K562 (cell line): ENCODE measurements at regions not wholly inside any gene's neighbourhood (a gene's known extent, or its start where the extent isn't known, plus 50 kb on each side); places are given as distances from the start of the nearest gene placed in this dataset.

Experiments used
- ATAC-seq: fragments of 200-7000 bp; cut with Tn5 transposase; 3 replicates; pipeline ENCODE4 v1.9.1; 2020; ENCODE audit warnings: moderate library complexity
- BruUV-seq: library from RNA; stranded (reverse); fragments of 400-500 nt; replicated peaks from 2 replicates; lab custom pipeline; 2021; lab: Mats Ljungman, UMichigan
- CTCF ChIA-PET: fragments of 300-600 bp; formaldehyde crosslinking; extraction: SDS; loops from one replicate; lab custom pipeline; 2021; ENCODE audit warnings: low intra/inter-chr PET ratio; lab: Yijun Ruan, JAX
- POLR2A ChIA-PET: fragments of 300-600, 350-650 bp; sonication (Branson Sonifier 250); formaldehyde crosslinking; extraction: SDS; loops from one replicate; lab custom pipeline; 2021; ENCODE audit warnings: antibody characterized with exemption, inconsistent platforms; lab: Yijun Ruan, JAX
- DNase-seq, 4 experiments: peaks; one replicate each; pipeline versions ENCODE4 v3.0.0 to v3.0.0-alpha.2; 2011 to 2018; ENCODE audit warnings: low spot score in 3 of 4, mixed read lengths in 3 of 4; ENCODE audit errors: extremely low read depth in 1 of 4
- FAIRE-seq: peaks from 2 replicates; lab custom pipeline; 2011; peaks lifted over from hg19 to GRCh38; lab: Jason Lieb, UNC
- H2AFZ ChIP-seq: 2 replicates; pipeline ENCODE4 v1.6.0; 2011; ENCODE audit warnings: low read depth, low read length, control low read depth, inconsistent platforms
- H3K27ac ChIP-seq: fragments of 200-600 bp; 3 replicates; pipeline ENCODE4 v1.8.0; 2011; ENCODE audit warnings: low read depth, mild to moderate bottlenecking, control low read depth, inconsistent platforms, low read length, moderate library complexity, mixed read lengths; ENCODE audit errors: extremely low read depth
- H3K27me3 ChIP-seq, 2 experiments: fragments of 300-600 bp in 1 of 2; 2 replicates in 1 of 2; 3 replicates in 1 of 2; pipeline versions ENCODE4 v1.6.0 to v1.8.0; 2011; ENCODE audit warnings: inconsistent platforms in 2 of 2, low read length in 2 of 2, mild to moderate bottlenecking in 1 of 2, mixed read lengths in 1 of 2, moderate library complexity in 1 of 2; ENCODE audit not compliant: control insufficient read depth in 2 of 2, insufficient read depth in 2 of 2
- H3K36me3 ChIP-seq: fragments of 300-600 bp; 3 replicates; pipeline ENCODE4 v1.8.0; 2011; ENCODE audit warnings: mild to moderate bottlenecking, low read length, inconsistent platforms; ENCODE audit not compliant: control insufficient read depth, insufficient read depth
- H3K4me1 ChIP-seq, 2 experiments: fragments of 200-600 bp in 1 of 2; replicated peaks in 1 of 2; 2 replicates in 1 of 2; 3 replicates in 1 of 2; pipeline versions ENCODE4 v1.5.1 to v1.8.0; 2011; ENCODE audit warnings: inconsistent platforms in 2 of 2, low read length in 2 of 2, mild to moderate bottlenecking in 1 of 2, mixed read lengths in 1 of 2, moderate library complexity in 1 of 2; ENCODE audit not compliant: control insufficient read depth in 2 of 2, insufficient read depth in 2 of 2
- H3K4me2 ChIP-seq: 2 replicates; pipeline ENCODE4 v1.6.1; 2011; ENCODE audit warnings: low read length, control low read depth, inconsistent platforms, mixed read lengths; ENCODE audit not compliant: insufficient read depth
- H3K4me3 ChIP-seq: fragments of 200-600 bp; sonication (generic), shearing (Covaris generic); 2 replicates; pipeline ENCODE4 v1.5.1; 2016; ENCODE audit warnings: control low read depth, inconsistent platforms
- H3K79me2 ChIP-seq: fragments of 200-600 bp; 3 replicates; pipeline ENCODE4 v1.8.0; 2011; ENCODE audit warnings: low read length, inconsistent platforms; ENCODE audit not compliant: control insufficient read depth, insufficient read depth
- H3K9ac ChIP-seq, 2 experiments: 2 replicates each; pipeline versions ENCODE4 v1.6.0 to v1.6.1; 2011; ENCODE audit warnings: low read depth in 2 of 2, low read length in 2 of 2, control low read depth in 1 of 2, inconsistent platforms in 1 of 2, mild to moderate bottlenecking in 1 of 2, mixed read lengths in 1 of 2; ENCODE audit not compliant: insufficient read depth in 1 of 2
- H3K9me1 ChIP-seq: one replicate; pipeline ENCODE4 v1.6.0; 2011; ENCODE audit warnings: inconsistent platforms, mild to moderate bottlenecking, low read length, moderate library complexity; ENCODE audit not compliant: control insufficient read depth, insufficient read depth
- H3K9me3 ChIP-seq: replicated peaks from 2 replicates; pipeline ENCODE4 v1.5.1; 2011; ENCODE audit warnings: low read depth, low read length, inconsistent platforms; ENCODE audit not compliant: control insufficient read depth, insufficient read depth
- H4K20me1 ChIP-seq: replicated peaks from 2 replicates; pipeline ENCODE4 v1.6.1; 2011; ENCODE audit warnings: low read length, inconsistent platforms, mixed read lengths; ENCODE audit not compliant: control insufficient read depth, insufficient read depth
- CAMTA2 ChIP-seq: fragments of 250-450 bp; sonication (Bioruptor Pico); conservative IDR thresholded peaks from 2 replicates; pipeline ENCODE4 v1.5.1; 2022
- HMBOX1 ChIP-seq: sonication (generic); IDR thresholded peaks from 2 replicates; pipeline ENCODE4 v1.6.1; 2016
- POLR2AphosphoS2 ChIP-seq: IDR thresholded peaks from 2 replicates; pipeline ENCODE4 v1.6.1; 2012; ENCODE audit warnings: low read length, improper control_type of control experiment
- RNF219 ChIP-seq: fragments of 250-450 bp; sonication (Bioruptor Pico); IDR thresholded peaks from 2 replicates; pipeline ENCODE4 v1.5.0; 2022; ENCODE audit warnings: mild to moderate bottlenecking
- TBP ChIP-seq: optimal IDR thresholded peaks from 2 replicates; pipeline ENCODE3; 2011; ENCODE audit warnings: low read depth, low read length, improper control_type of control experiment
- TCF15 ChIP-seq: fragments of 250-450 bp; sonication (Bioruptor Pico); IDR thresholded peaks from 2 replicates; pipeline ENCODE4 v1.8.0; 2022; ENCODE audit warnings: moderate library complexity, mild to moderate bottlenecking, inconsistent platforms
- ZBTB12 ChIP-seq: fragments of 250-450 bp; sonication (Bioruptor Pico); IDR thresholded peaks from 2 replicates; pipeline ENCODE4 v1.4.0; 2020
- ZNF121 ChIP-seq: sonication (generic); formaldehyde crosslinking; conservative IDR thresholded peaks from 2 replicates; pipeline ENCODE4 v1.8.0; 2022; ENCODE audit warnings: missing genetic modification reagents
- ZNF146 ChIP-seq: IDR thresholded peaks from one replicate; pipeline ENCODE4 v1.6.1; 2018; ENCODE audit warnings: missing compliant biosample characterization; ENCODE audit not compliant: unreplicated experiment
- ZNF551 ChIP-seq: fragments of 250-450 bp; sonication (Bioruptor Pico); IDR thresholded peaks from 2 replicates; pipeline ENCODE4 v1.5.0; 2021; ENCODE audit warnings: mild to moderate bottlenecking, moderate library complexity
- ZNF740 ChIP-seq, 3 experiments: fragments of 200-800 bp in 1 of 3; sonication (Bioruptor generic) in 1 of 3; sonication (generic) in 1 of 3; formaldehyde crosslinking in 1 of 3; IDR thresholded peaks; 2 replicates each; pipeline versions ENCODE4 v1.6.1 to v1.8.0; 2016 to 2022; ENCODE audit warnings: mild to moderate bottlenecking in 2 of 3, missing compliant biosample characterization in 2 of 3, missing genetic modification characterization in 2 of 3, missing genetic modification reagents in 1 of 3
- WGBS: fragments of 100-300 bp; shearing (Covaris generic); methylation state at CpG from one replicate; pipeline ENCODE4 v1.1.6; 2016; ENCODE audit warnings: low coverage, mixed read lengths; ENCODE audit not compliant: insufficient coverage; ENCODE audit errors: missing lambda C conversion rate; 5-methylcytosine and 5-hydroxymethylcytosine counted together
- in situ Hi-C: fragments of 300-500 bp; cut with MboI; formaldehyde crosslinking; loops from 4 replicates; pipeline ENCODE4 v1.15.0; 2018; ENCODE audit warnings: inconsistent platforms, mixed read lengths
- intact Hi-C: fragments of 100-400 bp; cut with micrococcal nuclease; formaldehyde crosslinking; loops from 2 replicates; pipeline ENCODE4 v1.14.2; 2022

GRCh38 chr13:33956346-33956745, 138.4 kb downstream of the RFC3 start:
- ChIA-PET POLR2A (no interaction called here), CTCF (no interaction called here)
- in situ Hi-C loops (no loop called here), intact Hi-C loops (no loop called here)
- FAIRE-seq (no peak), ATAC-seq (no peak), DNase-seq (no peak)
- WGBS = 0% methylated on average over 2 of the region's 2 CpGs
- no peaks in the 10 kb centered on the region for H3K9me3 ChIP-seq
- H3K4me1 ChIP-seq = no peaks in the 10 kb centered on the region
- TF ChIP-seq ZBTB12 (CRISPR knock-in tag) (no peak), ZNF740 (CRISPR knock-in tag; IDR thresholded peaks at IDR 0.05) (no peak), ZNF740 (tag; IDR thresholded peaks at IDR 0.05) (no peak)
- no TSS peak for BruUV-seq
- no peaks in the 10 kb centered on the region for H3K9me1 ChIP-seq
- no peak overlapping the region for H3K4me2 ChIP-seq
- no peak overlapping the region for H3K4me3 ChIP-seq
- no peaks in the 10 kb centered on the region for H4K20me1 ChIP-seq
- H3K79me2 ChIP-seq = no peaks in the 10 kb centered on the region
- no peak overlapping the region for H2AFZ ChIP-seq
- no peak overlapping the region for H3K9ac ChIP-seq
- no peaks in the 10 kb centered on the region for H3K27me3 ChIP-seq
- H3K36me3 ChIP-seq = no peaks in the 10 kb centered on the region
- no peak overlapping the region for H3K27ac ChIP-seq

GRCh38 chr13:33957497-33957905, 139.6 kb downstream of the RFC3 start:
- H2AFZ ChIP-seq = no peak overlapping the region
- POLR2A ChIA-PET = no interaction called here
- no peak for DNase-seq
- no peaks in the 10 kb centered on the region for H4K20me1 ChIP-seq
- FAIRE-seq = no peak
- H3K4me3 ChIP-seq = no peak overlapping the region
- H3K4me2 ChIP-seq = no peak overlapping the region
- H3K9ac ChIP-seq = no peak overlapping the region
- ATAC-seq = no peak
- BruUV-seq = no TSS peak
- no peaks in the 10 kb centered on the region for H3K9me1 ChIP-seq
- WGBS = 5% methylated on average over 5 of the region's 5 CpGs
- in situ Hi-C loops (no loop called here), intact Hi-C loops (no loop called here)
- H3K4me1 ChIP-seq = no peaks in the 10 kb centered on the region
- H3K27ac ChIP-seq = no peak overlapping the region
- H3K27me3 ChIP-seq = no peaks in the 10 kb centered on the region
- CTCF ChIA-PET = no interaction called here
- no peaks in the 10 kb centered on the region for H3K79me2 ChIP-seq
- H3K36me3 ChIP-seq = no peaks in the 10 kb centered on the region
- H3K9me3 ChIP-seq = no peaks in the 10 kb centered on the region
- no peak for TF ChIP-seq ZNF551 (CRISPR knock-in tag)
- TF ChIP-seq ZNF146 (CRISPR knock-in tag) = no peak
- no peak for TF ChIP-seq TCF15 (CRISPR knock-in tag)
- no peak for TF ChIP-seq ZNF121 (CRISPR knock-in tag)
- no peak for TF ChIP-seq HMBOX1
- no peak for TF ChIP-seq TBP
- TF ChIP-seq RNF219 = no peak
- no peak for TF ChIP-seq CAMTA2 (CRISPR knock-in tag)
- no peak for TF ChIP-seq POLR2AphosphoS2
